Calu3 (cell line): ENCODE measurements at regions not wholly inside any gene's neighbourhood (a gene's known extent, or its start where the extent isn't known, plus 50 kb on each side); places are given as distances from the start of the nearest gene placed in this dataset.

Experiments used
- BruUV-seq: library from RNA; stranded (reverse); fragments of 400-500 nt; replicated peaks from 2 replicates; lab custom pipeline; 2021; lab: Mats Ljungman, UMichigan
- CTCF ChIA-PET: fragments of 300-600 bp; sonication (Branson Sonifier 250); formaldehyde crosslinking; loops from one replicate; lab custom pipeline; 2022; ENCODE audit warnings: antibody characterized with exemption; lab: Charles Lee
- DNase-seq: peaks from one replicate; pipeline ENCODE4 v3.0.0; 2022
- H3K27ac Mint-ChIP-seq: one replicate; pipeline ENCODE4 v1.8.0; 2022; ENCODE audit warnings: mixed read lengths; ENCODE audit not compliant: unreplicated experiment
- H3K27me3 Mint-ChIP-seq: one replicate; pipeline ENCODE4 v1.8.0; 2022; ENCODE audit warnings: mixed read lengths; ENCODE audit not compliant: unreplicated experiment
- H3K36me3 Mint-ChIP-seq: one replicate; pipeline ENCODE4 v1.8.0; 2022; ENCODE audit warnings: mild to moderate bottlenecking, moderate library complexity, mixed read lengths; ENCODE audit not compliant: insufficient read depth, unreplicated experiment
- H3K4me1 Mint-ChIP-seq: one replicate; pipeline ENCODE4 v1.8.0; 2022; ENCODE audit warnings: mild to moderate bottlenecking, low read depth, mixed read lengths; ENCODE audit not compliant: unreplicated experiment
- H3K4me3 Mint-ChIP-seq: one replicate; pipeline ENCODE4 v1.8.0; 2022; ENCODE audit warnings: mild to moderate bottlenecking, low read depth, moderate library complexity, mixed read lengths; ENCODE audit not compliant: unreplicated experiment
- H3K9me3 Mint-ChIP-seq: one replicate; pipeline ENCODE4 v1.8.0; 2022; ENCODE audit warnings: low read depth, mixed read lengths; ENCODE audit not compliant: unreplicated experiment
- CTCF ChIP-seq: fragments of 200-600 bp; IDR thresholded peaks from one replicate; pipeline ENCODE4 v1.8.0; 2022; ENCODE audit warnings: antibody characterized with exemption; ENCODE audit not compliant: unreplicated experiment
- intact Hi-C: fragments of 100-400 bp; cut with micrococcal nuclease; formaldehyde crosslinking; loops from one replicate; pipeline ENCODE4 v1.10.0; 2022; ENCODE audit not compliant: unreplicated experiment

- intact Hi-C loops: no loop called here
- no peaks in the 10 kb centered on the region for H3K27me3 Mint-ChIP-seq
- H3K27ac Mint-ChIP-seq: no peak overlapping the region
- no peak for TF ChIP-seq CTCF
- BruUV-seq: no TSS peak
- no peak overlapping the region for H3K4me3 Mint-ChIP-seq
- no peaks in the 10 kb centered on the region for H3K36me3 Mint-ChIP-seq
- peaks cover 15% of the 10 kb centered on the region for H3K4me1 Mint-ChIP-seq
- DNase-seq: no peak
- CTCF ChIA-PET: no interaction called here
- H3K9me3 Mint-ChIP-seq: no peaks in the 10 kb centered on the region
These were observed 225.0 kb upstream of the SLC10A2 start for GRCh38 chr13:103291226-103291625.

GRCh38 chr13:103289681-103290080 lies 223.5 kb upstream of the SLC10A2 start:
- no peak for DNase-seq
- no TSS peak for BruUV-seq
- Mint-ChIP-seq H3K9me3 (no peaks in the 10 kb centered on the region), H3K36me3 (no peaks in the 10 kb centered on the region), H3K4me1 (peaks cover 15% of the 10 kb centered on the region), H3K27me3 (no peaks in the 10 kb centered on the region), H3K4me3 (no peak overlapping the region), H3K27ac (no peak overlapping the region)
- TF ChIP-seq CTCF: no peak
- intact Hi-C loops: loop anchor here (10.0 kb wide), 1 partner anchor 145 kb away; no protein-coding TSS in a partner anchor
- CTCF ChIA-PET: no interaction called here

GRCh38 chr13:103288114-103288513 lies 221.9 kb upstream of the SLC10A2 start:
- Mint-ChIP-seq H3K27me3 (no peaks in the 10 kb centered on the region), H3K4me3 (no peak overlapping the region), H3K4me1 (peaks cover 15% of the 10 kb centered on the region), H3K9me3 (no peaks in the 10 kb centered on the region), H3K27ac (no peak overlapping the region), H3K36me3 (no peaks in the 10 kb centered on the region)
- DNase-seq: no peak
- intact Hi-C loops: loop anchor here (10.0 kb wide), 1 partner anchor 147 kb away; no protein-coding TSS in a partner anchor
- CTCF ChIA-PET: no interaction called here
- BruUV-seq: no TSS peak
- no peak for TF ChIP-seq CTCF

- Mint-ChIP-seq H3K4me3 (no peak overlapping the region), H3K27ac (no peak overlapping the region), H3K4me1 (peaks cover 15% of the 10 kb centered on the region), H3K27me3 (no peaks in the 10 kb centered on the region), H3K9me3 (no peaks in the 10 kb centered on the region), H3K36me3 (no peaks in the 10 kb centered on the region)
- no peak for DNase-seq
- no peak for TF ChIP-seq CTCF
- CTCF ChIA-PET: no interaction called here
- no TSS peak for BruUV-seq
- intact Hi-C loops: loop anchor here (10.0 kb wide), 1 partner anchor 147 kb away; no protein-coding TSS in a partner anchor
These were observed 221.4 kb upstream of the SLC10A2 start for GRCh38 chr13:103287659-103288058.
